ENCODE measurements at regions not wholly inside any gene's neighbourhood (a gene's known extent, or its start where the extent isn't known, plus 50 kb on each side); places are given as distances from the start of the nearest gene placed in this dataset.
"Not testable (repeated sequence)": the region's sequence is repeated elsewhere in the genome, so short reads cannot be mapped to it uniquely, and the experiment has no call there.

DNA sequence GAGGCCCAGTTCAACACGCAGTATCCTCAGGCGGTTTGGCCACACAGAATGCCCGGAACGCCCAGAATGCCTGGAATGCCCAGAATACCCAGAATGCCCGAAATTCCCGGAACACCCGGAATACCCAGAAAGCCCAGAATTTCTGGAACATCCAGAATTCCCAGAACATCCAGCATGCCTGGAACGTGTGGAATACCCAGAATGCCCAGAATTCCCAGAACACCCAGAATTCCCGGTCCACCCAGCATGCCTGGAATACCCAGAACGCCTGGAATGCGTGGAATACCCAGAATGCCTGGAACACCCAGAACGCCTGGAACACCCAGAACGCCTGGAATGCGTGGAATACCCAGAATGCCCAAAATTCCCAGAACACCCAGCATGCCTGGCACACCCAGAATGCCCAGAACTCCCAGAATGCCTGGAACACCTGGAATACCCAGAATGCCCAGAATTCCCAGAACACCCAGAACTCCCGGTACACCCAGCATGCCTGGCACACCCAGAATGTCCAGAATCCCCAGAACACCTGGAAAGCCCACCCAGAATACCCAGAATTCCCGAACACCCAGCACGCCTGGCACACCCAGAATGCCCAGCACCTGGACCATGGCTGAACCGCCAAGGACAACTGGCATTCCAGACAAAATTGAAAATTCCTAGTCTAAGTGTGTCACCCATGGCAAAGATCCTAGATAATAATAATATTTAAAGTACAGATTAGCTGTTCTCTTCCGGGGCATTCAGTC, 487.4 kb upstream of the SALL3 start:
- no peak for DNase-seq

GRCh38 chr18:78492813-78493371, 486.7 kb upstream of the SALL3 start:
- no peak for DNase-seq

DNA sequence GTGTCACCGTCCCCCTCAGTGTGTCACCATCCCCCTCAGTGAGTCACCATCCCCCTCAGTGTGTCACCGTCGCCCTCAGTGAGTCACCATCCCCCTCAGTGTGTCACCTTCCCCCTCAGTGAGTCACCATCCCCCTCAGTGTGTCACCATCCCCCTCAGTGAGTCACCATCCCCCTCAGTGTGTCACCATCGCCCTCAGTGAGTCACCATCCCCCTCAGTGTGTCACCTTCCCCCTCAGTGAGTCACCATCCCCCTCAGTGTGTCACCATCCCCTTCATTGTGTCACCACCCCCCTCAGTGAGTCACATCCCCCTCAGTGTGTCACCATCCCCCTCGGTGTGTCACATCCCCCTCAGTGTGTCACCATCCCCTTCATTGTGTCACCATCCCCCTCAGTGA, 486.1 kb upstream of the SALL3 start:
- not testable (repeated sequence) for DNase-seq

- no peak for DNase-seq
Measured at GRCh38 chr18:78494204-78495085, 485.2 kb upstream of the SALL3 start.

- DNase-seq, result no peak
Measured at GRCh38 chr18:78495550-78495949, 484.1 kb upstream of the SALL3 start.

DNA sequence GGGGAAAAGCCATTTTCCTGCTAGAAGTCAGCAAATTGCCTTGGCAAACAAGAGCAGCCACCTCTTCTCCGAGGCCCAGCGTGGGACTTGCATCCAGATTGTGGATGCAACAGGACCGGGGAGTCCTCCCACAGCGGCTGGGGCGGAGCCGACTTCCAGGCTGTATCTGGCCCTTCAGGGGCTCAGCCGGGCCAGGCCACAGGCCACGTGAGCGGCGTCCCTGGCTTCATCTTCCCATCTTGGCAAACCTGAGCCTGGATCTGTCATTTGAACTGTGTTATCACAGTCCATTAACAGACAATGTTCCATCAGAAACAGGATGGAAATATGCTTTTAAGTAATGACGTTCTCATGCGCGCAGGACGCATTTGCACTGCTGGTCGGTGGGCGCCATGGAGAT, 483.5 kb upstream of the SALL3 start:
- DNase-seq, result no peak

- no peak for DNase-seq
Measured at GRCh38 chr18:78497641-78498040, 482.0 kb upstream of the SALL3 start.

DNA sequence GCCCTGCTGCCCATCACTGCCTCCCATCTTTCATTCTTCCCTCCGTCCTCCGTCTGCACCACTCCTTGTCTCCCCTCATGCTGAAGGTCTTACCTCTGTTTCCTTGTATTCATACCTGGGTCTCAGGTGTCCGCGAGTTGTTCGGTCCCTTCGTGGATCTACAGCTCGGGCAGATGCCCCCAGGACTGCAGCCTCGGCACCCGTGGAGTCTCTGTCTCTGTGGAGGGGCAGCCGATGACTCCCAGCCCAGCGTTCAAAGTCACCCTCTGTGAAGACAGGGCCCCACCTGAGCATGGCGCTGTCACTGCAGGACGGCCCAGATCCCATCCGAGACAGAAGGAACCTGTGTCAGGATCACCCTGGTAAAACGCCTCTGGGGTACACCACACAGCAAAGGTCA, 480.0 kb upstream of the SALL3 start:
- no peak for DNase-seq

GRCh38 chr18:78501251-78501650, 478.4 kb upstream of the SALL3 start:
- DNase-seq, result no peak

GRCh38 chr18:78503129-78503528, 476.5 kb upstream of the SALL3 start:
- DNase-seq, result no peak

GRCh38 chr18:78505851-78506461, 473.7 kb upstream of the SALL3 start:
- DNase-seq, result no peak

DNA sequence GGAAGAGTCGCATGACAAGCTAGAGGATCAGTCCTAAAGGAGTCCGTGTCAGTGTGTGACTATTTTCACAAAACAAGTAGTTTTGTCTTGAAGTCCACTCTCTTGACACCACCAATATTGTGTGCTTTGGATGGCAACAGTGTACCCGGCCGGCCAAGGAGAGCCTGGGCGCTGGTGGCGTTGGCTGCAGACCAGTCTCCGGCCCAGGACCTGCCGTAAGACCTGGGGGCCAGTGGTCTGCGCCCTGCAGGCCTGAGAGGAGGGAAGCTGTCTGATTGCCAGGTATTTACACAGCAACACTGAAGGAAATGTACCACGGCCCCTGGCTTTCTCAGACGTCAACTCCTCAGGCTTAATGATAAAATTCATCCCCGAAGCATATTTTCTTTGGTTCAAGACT, 472.4 kb upstream of the SALL3 start:
- no peak for DNase-seq

- not testable (repeated sequence) for DNase-seq
Measured at GRCh38 chr18:78508228-78508824, 471.3 kb upstream of the SALL3 start.

GRCh38 chr18:78510091-78510490, 469.5 kb upstream of the SALL3 start:
- DNase-seq, result no peak

- DNase-seq, result no peak
Measured at GRCh38 chr18:78510636-78511035, 469.0 kb upstream of the SALL3 start.

DNA sequence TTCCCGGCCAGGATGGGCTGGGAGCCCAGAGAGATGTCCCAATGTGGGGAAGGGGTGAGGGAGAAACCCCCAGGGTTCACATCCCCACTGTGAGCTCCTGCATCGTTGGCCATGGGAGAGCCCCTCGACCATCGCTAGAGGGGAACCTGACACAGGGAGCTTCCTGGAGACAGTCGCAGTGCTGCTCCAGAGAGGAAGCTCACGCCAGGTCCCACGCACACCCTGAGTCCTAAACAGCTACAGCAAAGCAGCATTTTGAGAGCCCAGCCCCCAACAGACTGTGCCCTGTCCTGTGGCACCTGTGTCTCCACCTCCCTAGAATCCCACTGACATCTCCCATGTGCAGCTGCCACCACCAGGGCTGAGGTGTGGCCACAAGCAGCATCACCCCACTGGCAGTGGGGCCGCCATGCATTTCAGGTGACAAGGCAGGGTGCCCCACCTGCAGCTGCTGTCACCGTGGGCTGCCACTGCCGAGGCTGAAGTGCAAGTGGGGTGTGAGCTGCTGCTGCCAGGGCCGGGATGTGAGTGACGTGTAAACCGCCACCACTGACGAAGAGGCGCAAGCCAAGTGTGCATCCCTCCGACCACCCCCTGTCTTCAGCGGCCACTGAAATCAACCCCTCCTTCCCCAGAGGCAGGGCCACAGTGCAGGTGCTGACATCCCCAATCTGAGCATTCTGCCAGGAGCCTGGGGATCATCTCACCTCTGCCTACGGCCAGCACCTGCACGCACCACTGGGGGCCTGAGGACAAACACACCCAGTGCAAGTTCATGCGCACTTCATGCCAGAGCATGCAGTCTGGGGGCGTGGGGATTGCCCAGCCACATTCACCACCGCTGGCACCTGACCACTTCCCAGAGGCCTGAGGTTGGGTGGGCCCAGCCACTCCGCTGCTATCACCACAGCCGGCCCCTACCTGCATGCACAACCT, 467.7 kb upstream of the SALL3 start:
- DNase-seq, result no peak

GRCh38 chr18:78514910-78515670, 464.5 kb upstream of the SALL3 start:
- DNase-seq, result no peak

GRCh38 chr18:78517328-78517727, 462.3 kb upstream of the SALL3 start:
- DNase-seq, result no peak

DNA sequence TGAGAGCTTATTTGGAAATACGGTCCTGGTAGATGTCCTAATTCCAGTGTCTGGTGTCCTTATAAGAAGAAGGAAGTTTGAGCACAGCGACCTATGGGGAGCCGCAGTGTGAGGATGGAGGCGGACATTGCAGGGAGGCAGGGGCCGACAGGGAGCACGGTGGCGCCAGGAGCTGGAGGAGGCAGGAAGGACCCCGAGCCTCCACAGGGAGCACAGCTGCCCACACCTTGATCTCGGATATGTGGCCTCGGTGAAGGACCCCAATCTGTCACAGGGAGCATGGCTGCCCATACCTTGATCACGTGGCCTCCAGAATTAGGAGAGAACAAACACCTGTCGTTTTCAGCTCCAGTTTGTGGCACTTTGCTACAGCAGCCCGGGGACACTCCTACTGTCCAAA, 461.6 kb upstream of the SALL3 start:
- DNase-seq, result no peak

GRCh38 chr18:78518805-78519204, 460.8 kb upstream of the SALL3 start:
- no peak for DNase-seq

All from hematopoietic multipotent progenitor cell treated with erythropoietin and hydrocortisone succinate and interleukin-3 and kit ligand, for 6 days (in vitro differentiated cells).